ENCODE measurements at regions not wholly inside any gene's neighbourhood (a gene's known extent, or its start where the extent isn't known, plus 50 kb on each side); places are given as distances from the start of the nearest gene placed in this dataset.

DNA sequence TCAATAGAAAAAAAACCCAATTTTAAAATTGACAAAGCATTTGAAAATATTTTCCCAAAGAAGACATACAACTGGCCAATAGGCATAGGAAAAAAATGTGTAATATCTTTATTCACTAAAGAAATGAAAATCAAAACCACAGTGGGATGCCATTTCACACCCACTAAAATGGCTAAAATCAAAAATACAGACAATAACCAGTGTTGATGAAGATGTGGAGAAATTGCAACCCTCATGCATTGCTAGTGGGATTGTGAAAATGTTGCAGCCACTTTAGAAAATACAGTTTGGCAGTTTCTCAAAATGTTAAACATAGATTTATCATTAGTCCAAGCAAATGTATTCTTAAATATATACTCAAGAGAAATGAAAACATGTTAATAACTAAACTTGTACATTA is 315.1 kb upstream of the GPR149 start:
- no peak overlapping the region for H3K27ac ChIP-seq (ENCODE audit: low read depth, low read length)
- H3K18ac ChIP-seq (ENCODE audit: low read length) = no peak overlapping the region
- no peak overlapping the region for H2AK5ac ChIP-seq (ENCODE audit: low read length)
- H2BK5ac ChIP-seq (ENCODE audit: low read length) = no peak overlapping the region
- no peak overlapping the region for H4K8ac ChIP-seq (ENCODE audit: low read depth, low read length)
- no peak overlapping the region for H3K4me3 ChIP-seq (ENCODE audit: low read length)
- H2BK120ac ChIP-seq (ENCODE audit: low read depth, low read length) = no peak overlapping the region
- H3K4ac ChIP-seq (ENCODE audit: low read depth, low read length) = no peak overlapping the region
- no peak for DNase-seq
- H4K5ac ChIP-seq (ENCODE audit: low read length) = no peak overlapping the region
- H3K4me2 ChIP-seq (ENCODE audit: low read length) = no peak overlapping the region
- no peaks in the 10 kb centered on the region for H3K27me3 ChIP-seq (ENCODE audit: insufficient read depth, low read length, poor library complexity)
- H3K36me3 ChIP-seq (ENCODE audit: control insufficient read depth, insufficient read depth, low read length) = no peaks in the 10 kb centered on the region
- H3K56ac ChIP-seq (ENCODE audit: low read length) = no peak overlapping the region
- H3K79me1 ChIP-seq (ENCODE audit: low read length) = no peaks in the 10 kb centered on the region
- H3K79me2 ChIP-seq (ENCODE audit: control insufficient read depth, insufficient read depth, low read length) = no peaks in the 10 kb centered on the region
- H3K9ac ChIP-seq (ENCODE audit: low read length) = no peak overlapping the region
- no peaks in the 10 kb centered on the region for H3K4me1 ChIP-seq (ENCODE audit: control insufficient read depth, low read depth, low read length)
- no peak overlapping the region for H3K23ac ChIP-seq (ENCODE audit: low read length)
- no peak overlapping the region for H2BK15ac ChIP-seq (replicated peaks; ENCODE audit: low read depth)

DNA sequence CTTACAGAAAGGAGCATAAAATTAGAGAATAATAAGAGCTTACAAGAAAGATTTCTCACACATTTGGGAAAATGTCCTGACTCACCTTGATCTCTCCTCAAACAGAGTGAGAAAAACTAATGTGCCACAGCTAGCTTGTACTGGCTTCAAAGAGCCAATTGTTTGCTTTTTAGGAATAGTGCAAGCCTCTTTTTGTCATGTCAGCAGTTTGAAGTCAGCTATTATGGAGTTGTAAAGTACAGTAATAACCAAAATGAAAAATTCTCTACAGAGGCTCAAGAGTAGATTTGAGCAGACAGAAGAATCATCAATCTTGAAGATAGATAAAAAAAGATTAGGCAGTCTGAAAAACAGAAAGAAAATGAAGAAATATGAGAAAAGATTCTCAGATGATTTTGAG is 313.4 kb upstream of the GPR149 start:
- H3K79me1 ChIP-seq (ENCODE audit: low read length) = no peaks in the 10 kb centered on the region
- H2AK5ac ChIP-seq (ENCODE audit: low read length) = no peak overlapping the region
- no peaks in the 10 kb centered on the region for H3K27me3 ChIP-seq (ENCODE audit: insufficient read depth, low read length, poor library complexity)
- H3K9ac ChIP-seq (ENCODE audit: low read length) = no peak overlapping the region
- no peaks in the 10 kb centered on the region for H3K79me2 ChIP-seq (ENCODE audit: control insufficient read depth, insufficient read depth, low read length)
- H3K56ac ChIP-seq (ENCODE audit: low read length) = no peak overlapping the region
- H3K4me3 ChIP-seq (ENCODE audit: low read length) = no peak overlapping the region
- no peak overlapping the region for H3K23ac ChIP-seq (ENCODE audit: low read length)
- no peaks in the 10 kb centered on the region for H3K4me1 ChIP-seq (ENCODE audit: control insufficient read depth, low read depth, low read length)
- H2BK120ac ChIP-seq (ENCODE audit: low read depth, low read length) = no peak overlapping the region
- DNase-seq = no peak
- no peak overlapping the region for H3K4ac ChIP-seq (ENCODE audit: low read depth, low read length)
- H4K8ac ChIP-seq (ENCODE audit: low read depth, low read length) = no peak overlapping the region
- no peaks in the 10 kb centered on the region for H3K36me3 ChIP-seq (ENCODE audit: control insufficient read depth, insufficient read depth, low read length)
- H4K5ac ChIP-seq (ENCODE audit: low read length) = no peak overlapping the region
- H3K27ac ChIP-seq (ENCODE audit: low read depth, low read length) = no peak overlapping the region
- no peak overlapping the region for H3K4me2 ChIP-seq (ENCODE audit: low read length)
- H2BK5ac ChIP-seq (ENCODE audit: low read length) = no peak overlapping the region
- no peak overlapping the region for H3K18ac ChIP-seq (ENCODE audit: low read length)
- H2BK15ac ChIP-seq (replicated peaks; ENCODE audit: low read depth) = no peak overlapping the region

DNA sequence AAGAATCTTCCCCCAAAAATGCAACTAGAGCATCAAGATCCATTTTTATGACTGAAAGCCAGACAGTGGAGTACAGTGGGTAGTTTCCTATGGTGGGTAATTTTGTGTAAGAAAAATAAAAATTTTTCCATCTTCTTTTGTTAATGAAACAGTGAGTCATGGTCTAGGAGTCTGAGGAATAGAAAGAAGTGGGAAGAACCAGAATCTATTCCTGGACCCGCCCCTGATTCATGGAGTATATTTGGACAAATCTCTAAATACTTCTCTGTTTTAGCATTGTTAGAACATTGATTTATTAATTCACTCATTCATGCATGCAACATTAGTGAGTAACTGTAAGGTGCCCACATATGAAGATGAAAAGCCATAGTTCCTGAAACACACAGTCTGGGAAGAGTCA is 304.5 kb upstream of the GPR149 start:
- Histone ChIP-seq H3K23ac (ENCODE audit: low read length) (no peak overlapping the region), H3K27me3 (ENCODE audit: insufficient read depth, low read length, poor library complexity) (no peaks in the 10 kb centered on the region), H3K79me1 (ENCODE audit: low read length) (no peaks in the 10 kb centered on the region), H2BK5ac (ENCODE audit: low read length) (no peak overlapping the region), H3K36me3 (ENCODE audit: control insufficient read depth, insufficient read depth, low read length) (no peaks in the 10 kb centered on the region), H3K4me1 (ENCODE audit: control insufficient read depth, low read depth, low read length) (no peaks in the 10 kb centered on the region), H2BK15ac (replicated peaks; ENCODE audit: low read depth) (no peak overlapping the region), H4K5ac (ENCODE audit: low read length) (no peak overlapping the region), H3K79me2 (ENCODE audit: control insufficient read depth, insufficient read depth, low read length) (no peaks in the 10 kb centered on the region), H3K4me2 (ENCODE audit: low read length) (no peak overlapping the region), H3K9ac (ENCODE audit: low read length) (no peak overlapping the region), H4K8ac (ENCODE audit: low read depth, low read length) (no peak overlapping the region), H3K18ac (ENCODE audit: low read length) (no peak overlapping the region), H3K4me3 (ENCODE audit: low read length) (no peak overlapping the region), H3K56ac (ENCODE audit: low read length) (no peak overlapping the region), H3K27ac (ENCODE audit: low read depth, low read length) (no peak overlapping the region), H2BK120ac (ENCODE audit: low read depth, low read length) (no peak overlapping the region), H3K4ac (ENCODE audit: low read depth, low read length) (no peak overlapping the region), H2AK5ac (ENCODE audit: low read length) (no peak overlapping the region)
- DNase-seq = no peak
- WGBS (ENCODE audit: extremely low coverage, insufficient coverage, low lambda C conversion rate) = no CpG with 5 or more reads among the region's 1 CpG

DNA sequence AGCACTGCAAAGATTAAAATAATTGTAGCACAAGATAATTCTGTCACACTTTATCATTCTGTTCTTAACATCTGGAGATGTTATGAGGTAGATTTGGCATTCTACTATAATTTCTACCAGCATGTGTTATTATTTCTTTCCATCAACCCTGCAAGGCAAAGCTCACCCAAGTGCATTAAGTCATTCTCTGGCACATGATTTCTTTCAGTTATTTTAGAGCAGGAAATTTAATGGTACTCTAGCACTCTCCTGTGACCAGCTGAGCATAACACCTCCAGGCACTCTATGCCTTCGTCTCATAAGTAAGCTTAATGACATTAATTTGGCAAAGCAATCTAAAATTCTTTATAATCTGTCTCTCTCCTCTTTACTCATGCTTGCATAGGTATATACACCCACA is 300.2 kb upstream of the GPR149 start:
- Histone ChIP-seq H3K4ac (ENCODE audit: low read depth, low read length) (no peak overlapping the region), H3K79me2 (ENCODE audit: control insufficient read depth, insufficient read depth, low read length) (no peaks in the 10 kb centered on the region), H3K4me1 (ENCODE audit: control insufficient read depth, low read depth, low read length) (no peaks in the 10 kb centered on the region), H3K79me1 (ENCODE audit: low read length) (no peaks in the 10 kb centered on the region), H3K27me3 (ENCODE audit: insufficient read depth, low read length, poor library complexity) (no peaks in the 10 kb centered on the region), H3K4me2 (ENCODE audit: low read length) (no peak overlapping the region), H2BK15ac (replicated peaks; ENCODE audit: low read depth) (no peak overlapping the region), H3K4me3 (ENCODE audit: low read length) (no peak overlapping the region), H4K5ac (ENCODE audit: low read length) (no peak overlapping the region), H2BK5ac (ENCODE audit: low read length) (no peak overlapping the region), H2BK120ac (ENCODE audit: low read depth, low read length) (no peak overlapping the region), H3K9ac (ENCODE audit: low read length) (no peak overlapping the region), H3K36me3 (ENCODE audit: control insufficient read depth, insufficient read depth, low read length) (no peaks in the 10 kb centered on the region), H3K23ac (ENCODE audit: low read length) (no peak overlapping the region), H4K8ac (ENCODE audit: low read depth, low read length) (no peak overlapping the region), H3K56ac (ENCODE audit: low read length) (no peak overlapping the region), H3K27ac (ENCODE audit: low read depth, low read length) (no peak overlapping the region), H2AK5ac (ENCODE audit: low read length) (no peak overlapping the region), H3K18ac (ENCODE audit: low read length) (no peak overlapping the region)
- no CpG with 5 or more reads among the region's 1 CpG for WGBS (ENCODE audit: extremely low coverage, insufficient coverage, low lambda C conversion rate)
- DNase-seq = no peak

DNA sequence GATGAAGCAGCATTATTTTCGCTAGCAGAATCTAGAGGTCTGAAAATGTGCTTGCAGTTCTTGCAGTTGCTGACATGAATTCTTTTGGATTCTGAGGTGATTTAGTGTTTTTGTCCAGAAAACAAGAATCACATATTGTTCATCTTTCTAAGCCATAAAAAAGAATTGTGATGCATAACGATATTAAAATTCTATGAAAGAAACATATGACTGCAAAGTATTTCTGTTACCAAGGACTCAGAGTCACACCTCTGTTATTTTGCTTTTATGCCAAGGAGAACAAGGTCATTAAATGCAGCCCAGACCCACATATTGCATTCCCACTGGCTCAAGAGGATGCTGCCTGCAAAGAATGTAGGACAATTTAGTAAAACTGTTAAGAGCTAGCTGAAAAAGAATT is 299.8 kb upstream of the GPR149 start:
- Histone ChIP-seq H4K8ac (ENCODE audit: low read depth, low read length) (no peak overlapping the region), H3K9ac (ENCODE audit: low read length) (no peak overlapping the region), H3K18ac (ENCODE audit: low read length) (no peak overlapping the region), H2BK15ac (replicated peaks; ENCODE audit: low read depth) (no peak overlapping the region), H4K5ac (ENCODE audit: low read length) (no peak overlapping the region), H3K4ac (ENCODE audit: low read depth, low read length) (no peak overlapping the region), H3K4me2 (ENCODE audit: low read length) (no peak overlapping the region), H3K79me1 (ENCODE audit: low read length) (no peaks in the 10 kb centered on the region), H3K36me3 (ENCODE audit: control insufficient read depth, insufficient read depth, low read length) (no peaks in the 10 kb centered on the region), H2AK5ac (ENCODE audit: low read length) (no peak overlapping the region), H3K79me2 (ENCODE audit: control insufficient read depth, insufficient read depth, low read length) (no peaks in the 10 kb centered on the region), H3K4me3 (ENCODE audit: low read length) (no peak overlapping the region), H2BK5ac (ENCODE audit: low read length) (no peak overlapping the region), H2BK120ac (ENCODE audit: low read depth, low read length) (no peak overlapping the region), H3K27ac (ENCODE audit: low read depth, low read length) (no peak overlapping the region), H3K56ac (ENCODE audit: low read length) (no peak overlapping the region), H3K27me3 (ENCODE audit: insufficient read depth, low read length, poor library complexity) (no peaks in the 10 kb centered on the region), H3K23ac (ENCODE audit: low read length) (no peak overlapping the region), H3K4me1 (ENCODE audit: control insufficient read depth, low read depth, low read length) (no peaks in the 10 kb centered on the region)
- DNase-seq = no peak
- WGBS (ENCODE audit: extremely low coverage, insufficient coverage, low lambda C conversion rate) = no CpG with 5 or more reads among the region's 2 CpGs

DNA sequence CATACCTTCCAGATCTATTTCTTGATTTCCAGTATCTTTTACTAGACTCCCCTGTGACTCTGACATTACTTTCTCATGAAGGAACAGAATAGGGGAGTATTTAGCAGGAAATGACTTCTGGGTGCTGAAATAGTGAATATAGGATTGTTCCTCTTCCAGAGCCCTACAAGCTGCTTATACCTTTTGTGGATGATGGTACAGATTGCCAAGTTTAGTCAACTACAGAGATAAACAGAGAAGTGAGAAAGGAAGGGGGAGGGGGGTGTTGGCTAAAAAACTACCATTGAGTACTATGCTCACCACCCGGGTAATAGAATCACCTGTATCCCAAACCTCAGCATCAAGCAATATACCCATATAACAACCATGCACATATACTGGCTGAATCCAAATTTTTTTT is 298.3 kb upstream of the GPR149 start:
- Histone ChIP-seq H3K4me2 (ENCODE audit: low read length) (no peak overlapping the region), H3K4me3 (ENCODE audit: low read length) (no peak overlapping the region), H2BK5ac (ENCODE audit: low read length) (no peak overlapping the region), H3K79me2 (ENCODE audit: control insufficient read depth, insufficient read depth, low read length) (no peaks in the 10 kb centered on the region), H3K27me3 (ENCODE audit: insufficient read depth, low read length, poor library complexity) (no peaks in the 10 kb centered on the region), H2AK5ac (ENCODE audit: low read length) (no peak overlapping the region), H4K5ac (ENCODE audit: low read length) (no peak overlapping the region), H2BK120ac (ENCODE audit: low read depth, low read length) (no peak overlapping the region), H4K8ac (ENCODE audit: low read depth, low read length) (no peak overlapping the region), H3K27ac (ENCODE audit: low read depth, low read length) (no peak overlapping the region), H3K18ac (ENCODE audit: low read length) (no peak overlapping the region), H3K4me1 (ENCODE audit: control insufficient read depth, low read depth, low read length) (no peaks in the 10 kb centered on the region), H3K36me3 (ENCODE audit: control insufficient read depth, insufficient read depth, low read length) (no peaks in the 10 kb centered on the region), H2BK15ac (replicated peaks; ENCODE audit: low read depth) (no peak overlapping the region), H3K23ac (ENCODE audit: low read length) (no peak overlapping the region), H3K9ac (ENCODE audit: low read length) (no peak overlapping the region), H3K4ac (ENCODE audit: low read depth, low read length) (no peak overlapping the region), H3K79me1 (ENCODE audit: low read length) (no peaks in the 10 kb centered on the region), H3K56ac (ENCODE audit: low read length) (no peak overlapping the region)
- DNase-seq = no peak
- WGBS (ENCODE audit: extremely low coverage, insufficient coverage, low lambda C conversion rate) = no CpG with 5 or more reads among the region's 1 CpG
